WI38 (cell line): ENCODE measurements at regions not wholly inside any gene's neighbourhood (a gene's known extent, or its start where the extent isn't known, plus 50 kb on each side); places are given as distances from the start of the nearest gene placed in this dataset.

Experiments used
- H3K4me3 ChIP-seq: 2 replicates; pipeline ENCODE4 v1.5.1; 2011; ENCODE audit warnings: low read depth, mild to moderate bottlenecking, control low read depth, low read length
- TF ChIP-seq, protein P1 (sequence below): IDR thresholded peaks from 2 replicates; pipeline ENCODE4 v1.5.1; 2012; ENCODE audit warnings: low read depth, mild to moderate bottlenecking, control low read depth, low read length

DNA sequence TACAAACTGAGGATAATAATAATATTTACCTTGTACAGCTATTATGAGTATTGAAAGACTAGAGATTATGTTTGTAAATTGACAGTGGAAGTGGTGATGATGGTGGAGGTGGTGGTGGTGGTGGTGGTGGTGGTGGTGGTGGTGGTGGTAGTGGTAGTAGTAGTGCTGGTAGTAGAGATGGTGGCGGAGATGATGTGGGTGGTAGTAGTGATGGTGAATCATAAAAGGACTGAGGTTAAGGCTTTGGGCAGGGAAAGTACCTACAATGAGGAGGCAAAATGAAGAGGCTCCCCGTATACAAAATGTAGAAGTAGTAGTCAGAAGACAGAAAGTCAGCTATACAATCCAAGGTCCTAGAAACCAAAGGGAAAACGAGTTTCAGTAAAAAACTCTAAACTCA lies 214.1 kb downstream of the BCOR start:
- TF ChIP-seq, protein P1, sequence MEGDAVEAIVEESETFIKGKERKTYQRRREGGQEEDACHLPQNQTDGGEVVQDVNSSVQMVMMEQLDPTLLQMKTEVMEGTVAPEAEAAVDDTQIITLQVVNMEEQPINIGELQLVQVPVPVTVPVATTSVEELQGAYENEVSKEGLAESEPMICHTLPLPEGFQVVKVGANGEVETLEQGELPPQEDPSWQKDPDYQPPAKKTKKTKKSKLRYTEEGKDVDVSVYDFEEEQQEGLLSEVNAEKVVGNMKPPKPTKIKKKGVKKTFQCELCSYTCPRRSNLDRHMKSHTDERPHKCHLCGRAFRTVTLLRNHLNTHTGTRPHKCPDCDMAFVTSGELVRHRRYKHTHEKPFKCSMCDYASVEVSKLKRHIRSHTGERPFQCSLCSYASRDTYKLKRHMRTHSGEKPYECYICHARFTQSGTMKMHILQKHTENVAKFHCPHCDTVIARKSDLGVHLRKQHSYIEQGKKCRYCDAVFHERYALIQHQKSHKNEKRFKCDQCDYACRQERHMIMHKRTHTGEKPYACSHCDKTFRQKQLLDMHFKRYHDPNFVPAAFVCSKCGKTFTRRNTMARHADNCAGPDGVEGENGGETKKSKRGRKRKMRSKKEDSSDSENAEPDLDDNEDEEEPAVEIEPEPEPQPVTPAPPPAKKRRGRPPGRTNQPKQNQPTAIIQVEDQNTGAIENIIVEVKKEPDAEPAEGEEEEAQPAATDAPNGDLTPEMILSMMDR = no peak
- H3K4me3 ChIP-seq = no peak overlapping the region

GRCh38 chrX:39886282-39886681 lies 211.5 kb downstream of the BCOR start:
- TF ChIP-seq, protein P1 = no peak
- H3K4me3 ChIP-seq = no peak overlapping the region

GRCh38 chrX:39888730-39889129 lies 209.0 kb downstream of the BCOR start:
- TF ChIP-seq, protein P1 = no peak

DNA sequence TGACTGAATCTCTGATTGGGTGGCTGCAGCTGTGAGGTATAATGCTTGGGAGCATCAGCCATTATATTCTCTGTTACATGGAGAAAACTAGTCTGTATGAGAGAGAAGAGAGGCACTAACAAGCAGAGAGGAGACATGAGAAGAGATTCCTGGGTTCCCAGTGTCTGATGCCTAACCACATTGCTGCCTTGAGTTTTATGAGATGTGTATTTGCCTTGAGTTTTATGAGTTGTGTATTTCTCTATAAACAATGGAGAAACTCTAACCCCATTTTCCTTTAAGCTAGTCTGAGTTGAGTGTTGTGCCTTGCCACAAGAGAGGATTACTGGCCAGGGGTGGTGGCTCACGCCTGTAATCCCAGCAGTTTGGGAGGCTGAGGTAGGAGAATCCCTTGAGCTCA lies 208.1 kb downstream of the BCOR start:
- TF ChIP-seq, protein P1 = no peak
- H3K4me3 ChIP-seq = no peak overlapping the region

More at GRCh38 chrX:39888730-39889129, 209.0 kb downstream of the BCOR start:
- H3K4me3 ChIP-seq = no peak overlapping the region

DNA sequence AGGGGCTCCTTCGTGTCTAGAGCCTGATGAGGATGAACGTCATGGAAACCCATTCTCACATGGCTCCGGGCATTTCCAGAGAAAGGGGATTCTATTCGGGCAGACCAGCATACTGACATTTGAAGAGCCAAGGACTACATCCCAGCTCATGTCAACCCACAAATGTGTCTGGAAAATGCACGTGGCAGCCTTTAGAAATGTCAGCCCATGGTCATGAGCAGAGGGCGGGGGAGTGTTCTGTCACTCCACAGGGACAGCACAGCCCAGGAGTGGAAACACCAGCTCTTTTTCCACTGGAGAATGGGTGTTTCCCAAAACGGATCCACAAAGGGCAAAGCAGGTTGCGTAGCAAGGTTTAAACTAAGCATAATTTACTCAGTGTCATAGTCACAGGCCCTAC lies 207.0 kb downstream of the BCOR start:
- TF ChIP-seq, protein P1 = no peak
- H3K4me3 ChIP-seq = no peak overlapping the region

DNA sequence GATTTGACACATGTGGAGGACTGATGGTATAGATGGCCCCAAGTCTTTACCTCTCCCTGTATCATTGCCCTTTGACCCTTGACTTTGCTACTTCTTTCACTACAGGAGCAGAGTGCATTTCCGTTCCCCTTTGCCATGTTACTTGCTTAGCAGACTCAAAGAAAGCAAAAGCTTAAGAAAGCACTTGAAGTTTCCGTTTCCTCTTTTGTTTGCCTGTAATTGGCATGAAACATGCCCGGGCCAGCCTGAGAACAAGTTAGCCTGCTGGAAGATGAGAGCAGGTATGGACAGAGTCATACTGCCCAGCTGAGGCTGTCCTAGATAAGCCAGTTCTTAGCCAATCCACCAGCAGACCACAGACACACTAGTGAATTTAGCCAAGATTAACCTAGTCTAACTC lies 206.0 kb downstream of the BCOR start:
- H3K4me3 ChIP-seq = no peak overlapping the region
- TF ChIP-seq, protein P1 = no peak

DNA sequence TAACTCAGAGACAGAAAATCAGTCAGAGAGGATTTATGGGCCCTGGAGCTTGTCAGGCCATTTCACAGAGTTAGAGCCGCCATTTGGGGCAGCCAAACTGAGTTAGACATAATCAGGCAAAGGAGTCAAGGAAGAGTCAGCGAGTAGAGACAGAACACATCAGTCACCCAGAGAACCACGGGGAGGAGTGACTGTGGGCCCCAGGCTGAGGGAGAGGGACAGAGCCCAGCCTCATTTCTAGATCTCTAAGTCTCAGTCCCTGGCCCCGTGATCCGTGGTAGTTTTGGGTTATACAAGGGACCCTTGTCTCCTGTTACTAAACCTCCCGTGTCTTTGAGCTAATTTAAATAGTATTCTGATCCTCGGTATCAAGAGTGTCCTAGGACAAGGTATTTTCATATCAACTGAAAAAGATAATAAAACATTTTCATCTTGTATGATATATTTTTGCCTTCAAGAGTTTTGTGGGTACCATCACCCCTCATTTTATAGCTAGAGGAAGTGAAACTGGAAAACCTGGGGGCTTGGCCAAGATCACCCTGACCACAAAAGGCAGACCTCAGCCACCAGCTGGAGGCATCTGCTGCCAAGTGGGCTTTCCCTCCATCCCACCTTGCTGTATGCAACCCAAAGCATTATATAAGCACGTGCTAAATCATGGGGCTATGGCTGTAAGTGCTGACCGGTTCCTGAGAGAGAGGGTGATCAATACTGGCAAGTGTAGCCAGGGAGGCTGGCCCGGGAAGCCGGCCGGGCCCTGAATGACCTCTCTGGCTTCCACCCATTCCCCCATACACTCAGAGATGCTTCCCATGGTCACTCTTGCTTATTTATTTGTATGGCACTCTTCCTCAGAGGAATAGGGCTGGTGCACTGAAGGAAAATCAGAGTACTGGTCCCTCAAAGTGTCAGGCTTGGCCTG lies 204.1 kb downstream of the BCOR start:
- TF ChIP-seq, protein P1 = no peak

More for the DNA sequence above, 204.1 kb downstream of the BCOR start:
- no peak overlapping the region for H3K4me3 ChIP-seq
